Left hindlimb (tissue), 1 donor: ENCODE measurements at regions not wholly inside any gene's neighbourhood (a gene's known extent, or its start where the extent isn't known, plus 50 kb on each side); places are given as distances from the start of the nearest gene placed in this dataset.
A peak's percentile ranks its signal among the peaks of the same experiment; 100 is the strongest.
"Not testable (repeated sequence)": the region's sequence is repeated elsewhere in the genome, so short reads cannot be mapped to it uniquely, and the experiment has no call there.

Source experiments
- DNase-seq: peaks from one replicate; pipeline ENCODE4 v3.0.0-alpha.2; 2018

DNA sequence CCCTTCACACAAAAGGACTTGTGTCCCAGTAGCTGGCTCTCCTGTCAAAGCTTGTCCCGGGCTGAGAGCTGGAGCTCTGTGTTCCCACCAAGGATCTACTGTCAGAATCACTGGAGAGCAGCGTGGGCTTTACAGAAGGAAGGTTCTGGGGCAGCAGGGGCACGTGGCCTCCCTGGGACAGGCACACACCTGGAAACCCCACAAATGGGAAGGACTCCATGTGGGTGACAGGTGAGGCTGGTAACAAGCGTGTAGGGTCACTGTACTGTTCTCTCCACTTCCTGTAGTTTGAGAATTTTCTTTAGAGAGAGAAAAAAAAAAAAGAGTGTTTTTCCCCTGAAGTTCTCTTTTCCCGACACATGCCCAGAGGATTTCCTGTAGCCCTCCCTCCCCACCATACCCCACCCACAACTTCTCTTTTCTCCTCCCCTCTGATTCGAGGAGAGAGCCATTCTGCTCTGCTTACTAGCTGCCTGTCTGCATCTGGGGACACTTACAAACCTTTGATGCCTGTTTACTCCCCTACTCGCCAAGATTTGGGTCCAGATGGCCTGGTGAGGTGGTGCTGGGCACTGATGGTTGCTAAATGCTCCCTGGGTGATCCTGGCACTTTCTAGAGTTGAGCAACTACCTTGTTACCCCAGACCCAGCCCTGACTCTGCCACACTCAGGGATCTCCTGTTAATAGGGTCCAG lies 84.1 kb upstream of the SIRPA start:
- no peak for DNase-seq

DNA sequence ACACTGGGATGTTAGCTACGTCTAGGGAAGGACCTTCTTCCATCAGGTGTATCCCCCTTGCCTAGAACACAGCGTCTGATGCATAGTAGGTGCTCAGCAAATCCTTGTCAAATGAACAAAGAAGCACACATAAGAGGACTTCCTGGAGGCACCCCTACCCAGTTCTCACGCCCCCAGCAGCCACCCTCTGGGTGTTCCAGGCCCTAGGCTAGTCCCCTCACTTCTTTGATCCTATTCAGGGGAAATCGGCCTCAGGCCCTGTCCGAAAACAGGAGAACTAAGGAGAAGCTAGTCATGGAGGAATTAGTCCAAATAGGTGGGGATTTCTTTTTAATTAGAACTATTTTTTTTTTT lies 84.7 kb upstream of the SIRPA start:
- DNase-seq: no peak

DNA sequence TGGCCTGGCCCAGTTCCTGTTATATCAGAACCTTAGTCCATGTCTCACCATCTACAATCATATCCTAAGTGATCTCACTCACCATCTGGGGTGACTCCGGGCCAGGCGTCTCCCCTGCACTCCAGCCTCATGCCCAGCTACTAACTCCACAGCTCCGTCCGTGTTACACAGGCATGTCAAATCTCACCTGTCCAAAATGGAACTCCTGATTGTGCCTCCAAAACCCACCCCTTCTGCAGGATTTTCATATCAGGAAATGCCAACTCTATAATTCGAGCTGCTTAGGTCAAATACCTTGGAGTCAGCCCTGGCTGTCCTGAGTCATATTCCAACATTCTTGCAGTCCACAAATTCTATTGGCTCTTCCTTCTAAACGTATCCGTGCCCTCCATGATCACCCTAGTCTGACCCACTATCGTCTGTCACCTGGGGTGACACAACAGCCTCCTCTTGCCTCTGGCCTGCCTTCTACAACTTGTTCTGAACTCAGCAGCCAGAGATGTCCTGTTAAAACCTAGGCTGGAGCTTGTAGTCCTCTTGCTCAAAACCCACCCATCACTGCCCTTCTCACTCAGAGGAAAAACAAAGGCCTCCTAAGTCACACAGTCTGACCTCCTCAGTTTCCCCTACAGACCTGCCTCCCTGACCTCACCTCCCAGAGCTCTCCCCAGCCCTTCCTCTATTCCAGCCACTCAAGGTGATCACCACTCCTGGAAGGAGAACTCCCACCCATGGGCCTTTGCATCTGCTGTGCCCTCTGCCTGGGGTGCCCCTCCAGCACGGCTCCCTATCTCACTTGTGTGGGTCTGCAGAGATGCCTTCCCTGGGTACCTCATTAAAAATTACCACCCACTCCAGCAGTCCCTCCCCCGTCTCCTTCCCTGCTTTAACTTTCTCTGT lies 85.3 kb upstream of the SIRPA start:
- no peak for DNase-seq

DNA sequence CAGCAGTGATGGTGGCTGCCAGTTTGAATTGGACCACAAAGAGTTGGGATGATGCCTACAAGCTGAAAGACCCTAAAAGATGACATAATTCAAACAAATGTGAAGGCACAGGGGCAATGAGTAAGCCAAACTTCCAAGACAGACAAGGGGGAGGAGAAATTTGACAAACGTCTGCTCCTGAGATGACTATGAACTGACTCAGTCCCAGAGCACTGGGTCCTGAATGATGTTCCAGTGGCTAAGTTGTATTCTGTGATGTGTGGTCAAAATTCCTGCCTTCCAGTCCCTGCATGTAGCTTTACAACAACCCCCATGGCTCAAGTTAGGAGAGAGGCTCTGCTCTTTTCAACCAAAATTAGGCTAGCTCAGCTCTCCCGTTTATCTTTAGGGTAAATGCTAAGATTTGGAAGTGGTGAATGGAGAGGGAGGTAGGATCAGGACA lies 86.1 kb upstream of the SIRPA start:
- no peak for DNase-seq

DNA sequence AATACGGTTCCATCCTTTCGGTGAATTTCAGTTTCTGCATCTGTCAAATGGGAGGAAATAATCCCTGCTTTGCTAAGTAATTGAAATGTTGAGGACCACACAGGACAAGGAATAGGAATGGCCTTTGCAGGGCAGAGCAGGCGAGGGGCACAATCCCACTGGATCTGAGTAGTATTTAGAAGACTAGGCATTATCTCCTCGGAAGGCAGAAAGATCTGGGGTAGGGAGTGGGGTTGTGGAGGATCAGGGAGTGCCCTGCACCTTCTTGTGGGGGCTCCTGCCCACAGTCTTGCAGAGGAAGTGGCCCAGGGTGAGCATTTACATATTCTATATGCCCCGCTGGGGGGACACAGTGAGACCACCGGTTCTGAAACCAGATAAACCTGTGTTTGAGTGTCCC lies 87.1 kb upstream of the SIRPA start:
- no peak for DNase-seq

DNA sequence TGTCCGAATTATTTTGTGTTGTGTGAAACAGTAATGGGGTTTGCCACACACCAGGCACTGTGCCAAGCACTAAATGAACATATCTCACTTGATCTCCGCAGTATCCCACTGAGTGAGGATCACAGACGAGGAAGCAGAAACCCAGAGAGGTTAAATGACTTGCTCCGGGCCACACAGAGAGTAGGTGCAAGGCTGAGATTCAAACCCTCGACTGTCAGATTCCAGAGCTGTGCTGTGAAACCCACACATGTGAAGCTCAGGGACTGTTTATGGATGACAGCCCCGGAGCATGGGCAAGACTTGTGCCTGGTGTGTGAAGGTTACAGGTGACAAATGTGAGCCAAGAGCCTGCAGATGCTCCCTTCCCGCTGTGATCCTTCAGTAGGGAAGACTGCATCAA lies 87.8 kb upstream of the SIRPA start:
- no peak for DNase-seq

DNA sequence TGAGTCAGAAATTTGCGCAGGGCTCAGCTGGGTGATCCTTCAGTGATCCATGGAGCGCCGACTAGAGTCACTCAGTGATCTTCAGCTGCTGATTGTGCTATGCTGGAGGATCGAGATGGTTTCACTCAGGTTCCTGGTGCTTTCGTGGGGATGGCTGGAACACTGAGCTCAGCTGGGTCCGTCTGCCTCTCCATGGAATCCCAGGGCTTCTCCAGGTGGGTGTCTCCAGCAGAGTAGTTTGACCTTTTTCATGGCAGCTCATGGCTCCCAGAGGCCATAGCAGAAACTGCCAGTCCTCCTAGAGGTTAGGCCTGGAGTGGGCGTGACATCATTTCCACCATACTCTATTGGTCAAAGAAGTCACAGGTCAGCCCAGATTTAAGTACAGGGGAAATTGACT lies 88.8 kb upstream of the SIRPA start:
- DNase-seq: no peak

DNA sequence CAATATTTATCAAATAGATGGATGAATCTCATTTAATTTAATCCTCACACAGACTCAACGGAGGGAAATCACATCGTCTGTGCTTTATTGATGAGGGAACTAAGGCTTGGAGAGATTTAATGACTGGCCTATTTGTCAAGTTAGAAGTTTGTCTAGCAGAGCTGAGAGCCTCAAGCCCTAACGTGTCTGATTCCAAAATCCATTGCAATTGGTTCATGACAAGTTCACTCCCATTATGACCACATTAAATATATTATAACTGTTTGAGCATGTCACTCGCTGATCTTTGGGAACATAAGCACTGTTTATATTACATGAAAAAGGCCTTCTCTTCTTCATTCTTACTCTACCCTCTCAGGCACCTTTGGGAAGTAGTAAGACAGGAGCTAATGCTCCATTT lies 89.4 kb upstream of the SIRPA start:
- no peak for DNase-seq

DNA sequence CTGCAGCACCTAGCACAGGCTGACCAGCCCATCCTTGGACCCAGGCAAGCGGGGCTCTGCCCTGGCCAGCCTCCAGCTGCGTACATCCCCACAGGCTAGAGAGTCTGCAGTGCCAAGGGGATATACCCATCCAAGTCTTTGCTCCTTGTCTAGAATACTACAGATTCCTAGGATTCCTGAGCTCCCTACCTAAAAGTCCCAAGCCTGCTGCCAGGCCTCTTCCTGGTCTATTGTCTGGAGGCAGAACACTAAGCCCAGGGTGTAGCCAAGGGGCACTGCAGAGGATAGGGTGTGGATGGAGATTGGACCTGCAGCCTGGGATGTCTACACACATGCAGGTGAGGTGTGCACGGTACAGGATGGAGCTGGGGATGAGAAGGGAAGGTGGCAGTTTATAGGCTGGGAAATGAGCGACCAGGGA lies 90.0 kb upstream of the SIRPA start:
- no peak for DNase-seq

DNA sequence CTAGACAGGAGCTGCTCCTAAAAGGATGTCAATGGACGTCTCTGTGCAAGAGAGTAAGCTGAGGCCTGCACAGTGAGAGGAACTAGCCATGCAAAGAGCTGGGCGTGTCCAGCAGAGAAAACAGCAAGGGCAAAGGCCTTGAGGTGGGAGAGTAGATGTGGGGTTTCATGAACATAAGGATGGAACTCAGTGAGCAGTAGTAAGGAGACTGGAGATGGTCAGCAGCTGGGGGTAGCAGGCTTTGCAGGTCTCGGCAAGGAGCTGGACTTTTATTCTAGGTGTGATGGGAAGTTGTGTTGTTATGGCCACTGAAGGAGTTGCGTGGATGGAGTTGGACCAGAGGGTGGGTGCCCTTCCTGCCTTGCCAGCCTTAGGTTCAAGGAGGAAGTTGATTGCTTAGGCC lies 90.7 kb upstream of the SIRPA start:
- DNase-seq: no peak

DNA sequence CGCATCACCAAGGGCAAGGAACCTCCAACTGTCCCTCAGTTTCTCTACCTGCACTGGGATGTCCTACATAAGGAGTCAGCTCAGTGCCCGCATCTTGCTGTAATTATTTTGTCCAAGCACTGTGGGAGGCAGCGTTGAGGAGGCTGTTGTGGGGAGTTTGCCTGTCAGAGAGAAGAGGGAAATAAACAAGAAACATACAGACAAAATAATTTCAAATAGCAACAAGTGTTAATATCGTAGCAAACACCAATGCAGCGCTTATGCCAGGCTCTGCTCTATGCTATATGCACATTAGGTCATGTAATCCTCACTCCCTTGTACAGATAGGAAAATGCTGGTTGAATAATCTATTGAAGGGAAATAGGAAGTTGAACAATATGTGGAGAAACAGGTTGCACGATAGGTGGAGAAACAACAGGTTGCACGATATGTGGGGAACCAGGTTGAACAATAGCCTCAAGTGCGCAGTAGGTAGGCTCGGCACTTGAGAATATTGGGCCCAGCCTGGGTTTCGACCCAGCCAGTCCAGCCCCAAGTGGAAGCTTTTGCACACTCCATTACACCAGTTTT lies 91.2 kb upstream of the SIRPA start:
- no peak for DNase-seq

DNA sequence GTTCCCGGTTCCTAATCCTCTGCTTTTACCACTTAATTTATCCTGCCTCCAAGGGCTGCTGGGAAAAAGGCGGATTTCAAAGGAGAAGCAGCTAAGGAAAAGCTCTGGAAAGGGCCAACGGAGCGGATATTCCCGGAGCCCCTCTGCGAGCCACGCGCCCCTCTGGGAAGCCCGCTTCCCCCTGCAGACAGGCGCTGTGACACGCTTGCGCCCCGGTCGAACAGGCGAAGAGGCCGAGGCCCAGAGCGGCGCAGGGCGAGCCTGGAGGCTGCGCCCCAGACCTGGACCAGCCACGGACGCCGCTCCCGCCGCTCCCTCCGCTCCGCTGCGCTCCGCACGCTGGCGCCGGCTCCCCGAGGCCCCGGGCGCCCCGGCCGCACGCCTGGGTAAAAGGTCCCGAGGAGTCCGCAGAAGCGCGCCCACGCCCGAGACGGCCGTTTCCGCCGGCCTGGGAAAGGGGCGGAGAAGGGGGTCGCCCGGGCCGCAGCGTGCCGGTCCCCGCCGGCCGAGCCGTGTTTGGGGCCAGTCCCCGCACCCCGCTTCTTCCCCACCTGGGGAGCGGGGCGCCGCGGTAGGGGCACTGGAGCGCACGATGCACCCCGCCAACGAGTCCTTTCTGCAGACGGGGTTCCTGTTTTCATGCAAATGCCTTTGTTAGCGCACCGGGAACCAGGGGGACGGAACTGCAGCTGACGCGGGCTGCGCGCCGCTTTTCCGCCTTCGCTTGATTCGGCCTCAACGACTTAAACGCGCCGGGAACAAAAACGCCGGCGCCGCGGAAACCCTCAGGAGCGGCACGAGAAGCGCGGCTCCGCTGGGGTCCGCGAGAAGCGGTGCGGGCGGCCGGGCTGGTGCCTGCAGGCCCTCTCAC lies 91.9 kb upstream of the SIRPA start:
- DNase-seq: peak; percentile 60

DNA sequence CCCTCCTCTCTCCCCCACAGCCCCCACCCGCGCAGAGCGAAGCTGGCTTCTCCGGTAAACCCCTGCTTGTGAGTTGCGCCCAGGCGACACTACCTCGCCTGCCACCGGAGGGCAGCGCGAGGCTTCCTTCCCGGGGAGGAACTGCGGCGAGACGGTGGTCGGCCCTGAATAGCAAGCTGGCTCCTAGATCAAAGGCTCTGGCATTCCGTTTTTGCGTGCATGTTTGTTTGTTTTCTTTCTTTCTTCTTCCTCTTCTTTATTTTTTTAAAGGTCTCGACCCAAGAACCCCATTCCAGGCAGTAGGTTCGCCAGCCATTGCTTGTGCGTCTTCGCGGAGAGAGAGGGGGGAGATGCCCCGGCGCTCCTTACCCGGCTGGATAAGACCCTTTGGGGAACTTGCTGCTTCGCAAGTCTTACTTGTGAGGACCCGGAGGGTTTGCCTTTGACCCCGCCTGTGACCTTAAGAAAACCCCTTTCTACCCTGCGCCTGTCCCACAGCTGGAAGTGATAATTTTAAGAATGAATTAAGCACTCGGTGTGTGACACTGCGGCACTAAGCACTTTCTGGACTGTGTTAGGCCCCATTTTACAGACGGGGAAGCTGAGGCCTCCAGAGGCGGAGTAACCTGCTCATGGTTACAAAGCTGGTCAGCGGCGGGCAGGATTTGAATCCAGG lies 92.7 kb upstream of the SIRPA start:
- peak; percentile 76 for DNase-seq

DNA sequence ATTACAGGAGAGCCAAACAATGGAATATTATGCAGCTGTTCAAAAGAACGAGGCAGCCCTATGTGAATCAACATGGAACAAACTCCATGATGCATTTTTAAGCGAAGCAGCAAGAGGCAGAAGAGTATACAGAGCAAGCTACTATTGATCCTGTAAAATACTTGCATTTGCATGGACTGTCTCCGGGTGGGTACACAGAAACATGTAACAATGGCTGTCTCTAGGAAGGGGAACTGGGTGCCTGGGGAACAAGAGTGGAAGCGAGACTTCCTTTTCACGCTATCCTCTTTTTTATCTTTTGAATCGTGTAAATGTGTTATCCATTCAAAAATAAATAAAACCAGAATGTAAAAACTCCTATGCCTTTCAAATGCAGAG lies 93.3 kb upstream of the SIRPA start:
- no peak for DNase-seq

DNA sequence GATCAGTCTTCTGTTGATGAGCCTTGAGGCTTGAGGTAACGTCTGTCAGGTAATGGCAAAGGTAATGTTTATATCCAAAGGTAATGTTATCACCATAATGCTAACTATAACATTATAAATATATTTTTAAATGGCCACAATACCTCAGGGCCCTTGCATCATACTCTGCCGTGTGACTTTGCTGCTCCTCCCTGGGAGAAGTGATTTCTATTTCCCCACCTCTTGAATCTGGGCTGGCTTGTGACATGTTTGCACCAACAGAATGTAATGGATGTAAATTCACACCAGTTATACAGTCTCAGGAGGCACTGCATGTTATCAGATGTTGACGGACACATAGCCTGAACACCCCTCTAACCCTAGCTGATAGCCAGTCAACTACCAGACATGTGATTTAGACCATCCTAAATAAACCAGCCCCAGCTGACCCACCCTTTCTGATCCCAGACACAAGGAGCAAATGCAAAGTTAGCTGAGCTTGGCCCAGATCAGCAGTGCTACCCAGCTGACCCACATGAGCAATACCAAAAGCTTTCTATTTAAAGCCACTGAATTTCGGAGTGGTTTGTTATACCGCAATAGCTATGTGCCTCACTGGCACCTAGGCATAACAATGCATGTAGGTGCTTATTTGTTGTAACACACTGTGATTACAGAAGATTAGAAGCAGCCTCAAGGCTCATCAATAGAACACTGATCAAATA lies 93.8 kb upstream of the SIRPA start:
- DNase-seq: no peak

DNA sequence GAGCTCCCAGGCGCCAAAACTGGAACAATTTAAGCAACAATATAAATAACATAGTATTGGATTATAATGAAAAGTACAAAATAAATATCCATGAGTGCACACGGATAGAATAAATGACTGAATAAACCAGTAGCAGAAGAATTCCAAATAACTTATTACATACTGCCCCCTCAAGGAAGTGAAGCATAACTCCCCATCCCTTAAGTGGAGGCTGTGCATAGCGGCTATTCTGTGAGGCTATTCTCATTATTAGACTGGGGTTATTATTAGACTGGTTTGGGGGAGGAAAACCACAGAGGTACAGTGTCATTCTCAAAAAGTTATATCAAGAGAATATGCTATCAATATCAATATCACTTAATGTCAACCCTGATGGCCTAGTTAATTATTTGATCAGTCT lies 94.4 kb upstream of the SIRPA start:
- no peak for DNase-seq

DNA sequence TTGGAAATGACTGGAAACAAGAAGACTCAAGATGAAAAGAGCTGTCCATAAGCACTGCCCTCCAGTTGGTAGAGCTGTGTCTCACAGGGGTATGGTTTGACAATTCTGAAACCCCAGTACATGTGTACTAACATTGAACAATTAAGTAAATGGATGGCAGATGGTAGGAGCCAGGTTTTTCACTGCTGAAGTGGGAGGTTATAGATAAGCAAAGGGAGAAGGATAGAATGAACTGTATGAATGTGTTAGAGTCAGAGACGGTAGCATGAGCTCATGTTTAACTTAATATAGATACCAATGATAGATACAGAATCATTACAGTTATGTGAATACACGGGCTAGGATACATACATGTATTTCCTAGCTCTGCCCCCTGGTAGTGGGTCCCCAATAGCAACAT lies 95.0 kb upstream of the SIRPA start:
- DNase-seq: no peak

DNA sequence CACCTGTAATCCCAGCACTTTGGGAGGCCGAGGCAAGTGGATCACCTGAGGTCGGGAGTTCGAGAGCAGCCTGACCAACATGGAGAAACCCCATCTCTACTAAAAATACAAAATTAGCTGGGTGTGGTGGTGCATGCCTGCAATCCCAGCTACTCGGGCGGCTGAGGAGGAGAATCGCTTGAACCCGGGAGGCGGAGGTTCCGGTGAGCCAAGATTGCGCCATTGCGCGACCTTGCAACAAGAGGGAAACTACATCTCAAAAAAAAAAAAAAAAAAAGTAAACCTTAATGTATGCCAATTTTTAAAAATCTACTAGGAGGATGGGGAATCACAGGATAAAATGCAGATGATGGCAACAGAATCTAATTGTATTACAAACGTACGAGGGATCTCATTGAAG lies 95.5 kb upstream of the SIRPA start:
- not testable (repeated sequence) for DNase-seq

DNA sequence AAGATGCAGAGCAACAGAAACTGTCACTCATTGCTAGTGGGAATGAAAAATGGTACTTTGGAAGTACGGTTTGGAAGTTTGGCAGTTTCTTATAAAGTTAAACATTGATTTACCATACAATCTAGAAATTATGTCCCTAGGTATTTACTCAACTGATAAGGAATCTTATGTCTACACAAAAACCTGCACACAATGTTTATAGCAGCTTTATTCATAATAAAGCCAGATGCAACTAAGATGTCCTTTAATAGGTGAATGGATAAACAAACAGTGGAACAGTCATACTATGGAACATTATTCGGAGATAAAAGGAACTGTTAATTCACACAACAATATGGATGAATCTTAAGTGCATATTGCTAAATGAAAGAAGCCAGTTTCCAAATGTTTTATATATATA lies 96.2 kb upstream of the SIRPA start:
- DNase-seq: no peak

DNA sequence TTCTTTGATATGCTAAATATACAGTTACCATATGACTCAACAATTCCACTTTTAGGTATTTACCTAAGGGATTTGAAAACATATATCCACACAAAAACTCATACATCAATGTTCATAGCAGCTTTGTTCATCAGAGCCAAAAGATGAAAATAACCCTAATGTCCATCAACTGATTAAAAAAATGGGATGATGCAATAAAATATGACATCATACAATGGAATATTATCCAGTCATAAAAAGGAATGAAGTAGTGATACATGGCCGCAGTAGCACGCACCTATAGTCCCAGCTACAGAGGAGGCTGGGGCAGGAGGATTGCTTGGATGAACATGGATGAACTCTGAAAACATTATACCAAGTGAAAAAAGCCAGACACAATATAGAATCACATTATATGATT lies 101.4 kb upstream of the SIRPA start:
- DNase-seq: no peak

DNA sequence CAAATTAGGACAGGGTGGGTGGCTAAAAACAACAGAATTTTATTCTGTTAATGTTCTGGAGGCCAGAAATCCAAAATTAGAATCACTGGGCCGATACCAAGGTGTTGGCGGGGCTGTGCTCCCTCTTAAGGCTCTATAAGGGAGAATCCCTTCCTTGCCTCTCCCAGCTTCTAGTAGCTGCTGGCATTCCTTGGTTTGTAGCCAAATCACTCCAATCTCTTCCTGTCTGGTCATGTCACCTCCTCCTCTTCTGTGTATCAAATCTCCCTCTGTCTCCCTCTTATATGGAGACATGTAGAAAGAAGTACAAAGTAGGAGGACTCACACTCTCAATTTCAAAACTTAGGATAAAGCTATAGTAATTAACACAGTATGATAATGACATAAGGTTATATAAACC lies 102.9 kb upstream of the SIRPA start:
- DNase-seq: no peak

DNA sequence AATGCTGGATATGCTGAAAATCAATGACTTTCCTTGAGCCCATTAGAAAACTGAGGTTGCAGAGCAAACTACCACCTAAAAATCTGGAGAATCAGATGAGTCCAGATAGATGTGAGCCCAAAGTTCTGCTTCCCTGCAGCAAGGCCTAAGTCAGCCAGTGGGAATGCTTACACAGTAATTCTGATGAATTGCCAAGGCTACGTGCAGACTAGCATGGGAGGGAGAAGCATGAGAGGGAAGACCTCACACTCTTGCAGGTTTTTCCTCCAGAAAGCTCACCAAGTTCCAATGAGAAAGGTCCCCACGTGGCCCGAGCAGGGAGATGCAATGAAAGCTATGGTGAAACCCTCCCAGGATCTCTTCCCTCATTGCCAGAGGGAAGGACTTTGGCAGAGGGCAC lies 104.8 kb upstream of the SIRPA start:
- no peak for DNase-seq
